Kidney (tissue), 10 donors: ENCODE measurements at regions not wholly inside any gene's neighbourhood (a gene's known extent, or its start where the extent isn't known, plus 50 kb on each side); places are given as distances from the start of the nearest gene placed in this dataset.
"Not testable (repeated sequence)": the region's sequence is repeated elsewhere in the genome, so short reads cannot be mapped to it uniquely, and the experiment has no call there.

ENCODE experiments used
- DNase-seq, 5 donors: peaks; one replicate each; pipeline ENCODE4 v3.0.0-alpha.2; 2013 to 2020
- FAIRE-seq: peaks from 2 replicates; lab custom pipeline; 2012; peaks lifted over from hg19 to GRCh38; lab: Jason Lieb, UNC
- H3K27ac ChIP-seq, 2 donors: one replicate each; pipeline ENCODE4 v1.7.0; 2013; ENCODE audit warnings: low read depth in 2 of 2, low read length in 2 of 2, inconsistent platforms in 1 of 2
- H3K27me3 ChIP-seq: one replicate; pipeline ENCODE4 v1.7.1; 2013; ENCODE audit warnings: low read length, inconsistent platforms; ENCODE audit not compliant: control insufficient read depth, insufficient read depth
- H3K36me3 ChIP-seq, 3 donors: one replicate each; pipeline versions ENCODE4 v1.7.0 to v1.7.1; 2013; ENCODE audit warnings: low read length in 3 of 3, control low read depth in 1 of 3, inconsistent platforms in 1 of 3; ENCODE audit not compliant: insufficient read depth in 3 of 3, control insufficient read depth in 2 of 3
- H3K4me1 ChIP-seq, 3 donors: one replicate each; pipeline versions ENCODE4 v1.7.0 to v1.7.1; 2013; ENCODE audit warnings: low read length in 3 of 3, inconsistent platforms in 1 of 3, low read depth in 1 of 3; ENCODE audit not compliant: control insufficient read depth in 2 of 3, insufficient read depth in 2 of 3
- H3K4me3 ChIP-seq, 3 donors: one replicate each; pipeline versions ENCODE4 v1.7.0 to v1.8.1; 2013; ENCODE audit warnings: low read length in 3 of 3, control low read depth in 1 of 3, inconsistent platforms in 1 of 3
- H3K9ac ChIP-seq, 3 donors: one replicate each; pipeline versions ENCODE4 v1.7.0 to v1.7.1; 2013; ENCODE audit warnings: low read length in 3 of 3, control low read depth in 1 of 3, inconsistent platforms in 1 of 3
- H3K9me3 ChIP-seq, 3 donors: one replicate each; pipeline versions ENCODE4 v1.7.0 to v1.7.1; 2013; ENCODE audit warnings: low read length in 3 of 3, control low read depth in 1 of 3, inconsistent platforms in 1 of 3; ENCODE audit not compliant: control insufficient read depth in 2 of 3, insufficient read depth in 1 of 3
- intact Hi-C: fragments of 100-400 bp; cut with DNase I; formaldehyde crosslinking; loops from one replicate; pipeline ENCODE4 v1.11.1; 2022
- donor health status: control.
- donor health status: control.
- donor health status: DM: yes; HTN: yes; CAD: no.
- donor health status: Normal renal cell carcinoma (clear cell type).

- H3K9me3 ChIP-seq, H3K9ac ChIP-seq, H3K27ac ChIP-seq, H3K27me3 ChIP-seq, H3K4me1 ChIP-seq, FAIRE-seq, H3K4me3 ChIP-seq, H3K36me3 ChIP-seq, intact Hi-C loops, DNase-seq: not testable (repeated sequence)
Observed at GRCh38 chr16:33913601-33914000, 454.2 kb downstream of the TP53TG3F start.

GRCh38 chr16:33920761-33921545, 461.5 kb downstream of the TP53TG3F start:
- H3K9ac ChIP-seq, FAIRE-seq, H3K27me3 ChIP-seq, H3K9me3 ChIP-seq, H3K4me1 ChIP-seq, intact Hi-C loops, H3K27ac ChIP-seq, H3K4me3 ChIP-seq, H3K36me3 ChIP-seq, DNase-seq: not testable (repeated sequence)

- H3K4me1 ChIP-seq, H3K27ac ChIP-seq, H3K9me3 ChIP-seq, intact Hi-C loops, H3K27me3 ChIP-seq, H3K9ac ChIP-seq, FAIRE-seq, H3K36me3 ChIP-seq, H3K4me3 ChIP-seq, DNase-seq: not testable (repeated sequence)
Observed at GRCh38 chr16:33922914-33923313, 463.5 kb downstream of the TP53TG3F start.

- intact Hi-C loops, H3K4me3 ChIP-seq, H3K27ac ChIP-seq, H3K27me3 ChIP-seq, H3K4me1 ChIP-seq, H3K9me3 ChIP-seq, DNase-seq, H3K9ac ChIP-seq, H3K36me3 ChIP-seq, FAIRE-seq: not testable (repeated sequence)
Observed at GRCh38 chr16:33928026-33928425, 468.6 kb downstream of the TP53TG3F start.

- DNase-seq, FAIRE-seq, H3K36me3 ChIP-seq, H3K9me3 ChIP-seq, H3K27ac ChIP-seq, H3K27me3 ChIP-seq, intact Hi-C loops, H3K9ac ChIP-seq, H3K4me1 ChIP-seq, H3K4me3 ChIP-seq: not testable (repeated sequence)
Observed at GRCh38 chr16:33932191-33932590, 472.8 kb downstream of the TP53TG3F start.

- H3K27me3 ChIP-seq, H3K4me1 ChIP-seq, H3K9ac ChIP-seq, DNase-seq, H3K9me3 ChIP-seq, intact Hi-C loops, H3K27ac ChIP-seq, H3K36me3 ChIP-seq, FAIRE-seq, H3K4me3 ChIP-seq: not testable (repeated sequence)
Observed at GRCh38 chr16:33933039-33933438, 473.6 kb downstream of the TP53TG3F start.

GRCh38 chr16:33935766-33936165, 476.4 kb downstream of the TP53TG3F start:
- H3K4me1 ChIP-seq, H3K27ac ChIP-seq, H3K36me3 ChIP-seq, intact Hi-C loops, FAIRE-seq, H3K27me3 ChIP-seq, H3K9me3 ChIP-seq, H3K9ac ChIP-seq, H3K4me3 ChIP-seq, DNase-seq: not testable (repeated sequence)

- H3K4me3 ChIP-seq, FAIRE-seq, H3K9ac ChIP-seq, H3K36me3 ChIP-seq, H3K27me3 ChIP-seq, H3K4me1 ChIP-seq, DNase-seq, H3K9me3 ChIP-seq, intact Hi-C loops, H3K27ac ChIP-seq: not testable (repeated sequence)
Observed at GRCh38 chr16:33938097-33938496, 478.7 kb downstream of the TP53TG3F start.
